ENCODE measurements at regions not wholly inside any gene's neighbourhood (a gene's known extent, or its start where the extent isn't known, plus 50 kb on each side); places are given as distances from the start of the nearest gene placed in this dataset.
A peak's percentile ranks its signal among the peaks of the same experiment; 100 is the strongest.

DNA sequence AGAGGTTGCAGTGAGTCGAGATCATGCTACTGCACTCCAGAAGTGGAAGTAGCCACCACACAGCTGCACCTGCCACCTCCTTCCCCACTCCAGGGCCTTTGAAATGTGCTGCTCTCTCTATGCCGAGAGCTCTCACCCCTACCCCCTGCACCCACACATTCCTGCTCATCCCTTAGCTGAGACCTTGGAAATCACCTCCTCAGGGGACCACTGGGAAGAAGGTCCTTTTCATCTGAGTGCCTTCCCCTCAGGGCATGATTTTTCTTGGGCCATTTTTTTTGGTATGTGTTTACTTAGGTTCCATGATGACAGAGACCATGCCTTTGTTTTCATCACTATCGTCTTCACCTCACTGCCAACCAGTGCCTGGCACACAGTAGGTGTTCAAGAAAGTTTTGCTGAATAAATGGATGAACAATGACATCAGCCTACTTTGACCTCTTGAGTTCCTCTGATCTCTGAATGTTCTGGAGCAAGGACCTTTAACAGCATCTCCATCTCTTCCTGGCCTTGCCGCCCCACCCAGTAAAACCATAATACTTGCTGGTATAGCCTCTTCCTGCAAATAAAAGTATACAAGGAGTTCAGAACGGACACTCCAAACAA lies 166.6 kb upstream of the KLF14 start:
- intact Hi-C loops (cut with micrococcal nuclease), result no loop called here
- Mint-ChIP-seq H3K27ac (peak overlapping the region; percentile 85), H3K36me3 (ENCODE audit: low read depth) (peaks cover 79% of the 10 kb centered on the region), H3K4me1 (peaks cover 76% of the 10 kb centered on the region), H3K9me3 (no peaks in the 10 kb centered on the region), H3K4me3 (no peak overlapping the region), H3K27me3 (no peaks in the 10 kb centered on the region)
- DNase-seq, result no peak

DNA sequence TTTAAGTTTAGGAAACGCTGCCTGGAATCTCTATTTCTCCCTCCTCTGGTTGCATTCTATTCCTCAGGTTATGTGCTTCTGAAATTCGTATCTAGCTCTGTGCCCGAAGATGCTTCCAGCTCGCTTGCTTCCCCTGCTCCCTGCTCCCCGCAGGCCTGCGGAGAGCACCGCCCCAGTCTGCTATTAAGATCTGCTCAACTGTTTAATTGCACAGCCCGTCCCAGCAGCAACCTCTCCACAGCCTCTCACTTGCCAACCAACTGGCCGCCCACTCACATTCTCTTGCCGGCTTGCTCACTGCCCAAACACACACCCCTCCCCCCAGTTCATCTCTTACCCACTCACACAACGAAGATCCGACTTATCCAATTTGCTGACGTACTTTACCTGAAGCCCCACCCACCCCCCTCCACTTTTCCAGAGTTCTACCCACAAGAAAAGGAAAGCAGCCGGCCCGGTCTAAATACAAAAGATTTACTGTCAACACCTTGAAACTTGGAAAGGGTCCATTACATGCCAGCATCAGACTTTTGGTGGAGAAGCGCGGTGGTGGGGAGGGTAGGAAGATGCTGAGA lies 167.3 kb upstream of the KLF14 start:
- intact Hi-C loops (cut with micrococcal nuclease), result no loop called here
- no peak for DNase-seq
- Mint-ChIP-seq H3K4me1 (peaks cover 76% of the 10 kb centered on the region), H3K27ac (peak overlapping the region; percentile 85), H3K36me3 (ENCODE audit: low read depth) (peaks cover 75% of the 10 kb centered on the region), H3K4me3 (no peak overlapping the region), H3K27me3 (no peaks in the 10 kb centered on the region), H3K9me3 (no peaks in the 10 kb centered on the region)

DNA sequence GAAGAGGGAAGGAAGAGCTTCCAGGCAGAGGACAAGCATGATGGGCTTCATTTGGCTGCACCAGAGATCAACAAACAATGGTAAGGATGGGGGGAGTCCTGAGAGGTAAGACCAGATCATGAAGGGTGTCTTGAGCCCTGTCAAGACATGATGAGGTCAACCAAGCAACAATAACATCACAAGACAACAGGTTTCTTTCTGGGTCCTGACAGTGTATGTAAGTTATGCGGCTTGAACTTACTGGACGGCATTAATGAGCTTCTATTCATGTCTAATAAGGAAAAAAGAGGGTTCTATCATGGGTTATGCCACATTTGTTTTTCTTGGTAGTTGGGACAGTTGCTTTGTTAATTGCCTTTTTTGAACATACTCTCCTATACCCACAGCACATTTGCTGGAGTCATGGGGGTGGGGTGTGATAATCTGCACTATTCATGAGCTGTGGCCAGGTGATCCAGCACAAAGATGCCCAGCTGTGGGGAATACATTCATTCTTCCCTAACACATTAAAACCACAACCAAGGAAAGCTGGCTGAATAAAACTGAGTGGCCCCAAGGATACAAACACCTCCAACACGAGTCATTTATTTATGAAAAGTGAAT lies 168.8 kb upstream of the KLF14 start:
- Mint-ChIP-seq H3K4me3 (no peak overlapping the region), H3K9me3 (no peaks in the 10 kb centered on the region), H3K36me3 (ENCODE audit: low read depth) (peaks cover 70% of the 10 kb centered on the region), H3K27ac (peak overlapping the region; percentile 85), H3K4me1 (peaks cover 71% of the 10 kb centered on the region), H3K27me3 (no peaks in the 10 kb centered on the region)
- DNase-seq, result no peak
- intact Hi-C loops (cut with micrococcal nuclease), result no loop called here

DNA sequence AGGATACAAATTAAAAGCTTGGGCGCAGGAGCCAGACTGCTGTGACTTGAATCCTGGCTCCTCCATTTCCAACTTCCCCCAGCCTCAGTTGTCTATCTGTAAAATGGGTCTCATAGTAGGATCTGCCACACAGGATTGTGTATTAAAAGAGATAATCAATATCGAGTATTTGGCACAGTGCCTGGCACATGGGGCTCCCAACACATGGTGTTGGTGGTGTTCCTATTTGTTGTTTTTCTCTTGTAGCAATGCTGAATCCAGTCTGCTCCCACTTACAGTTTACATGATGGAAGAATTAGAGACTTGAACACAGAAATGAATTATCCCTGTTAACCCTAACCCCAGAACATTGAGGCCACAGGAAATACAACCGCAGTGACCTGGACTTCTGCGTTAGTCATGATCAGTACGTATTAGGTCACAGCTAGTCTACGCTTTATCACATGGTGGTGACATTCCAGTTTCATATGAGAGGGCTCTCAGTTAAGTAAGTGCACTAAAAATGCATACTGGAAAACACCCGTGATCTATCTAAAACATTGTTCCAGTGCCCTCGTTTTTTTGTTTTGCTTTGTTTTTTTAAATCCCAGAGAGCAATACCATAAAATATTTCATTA lies 169.5 kb upstream of the KLF14 start:
- peaks cover 67% of the 10 kb centered on the region for H3K4me1 Mint-ChIP-seq
- peaks cover 67% of the 10 kb centered on the region for H3K36me3 Mint-ChIP-seq (ENCODE audit: low read depth)
- no peaks in the 10 kb centered on the region for H3K9me3 Mint-ChIP-seq
- peak overlapping the region; percentile 85 for H3K27ac Mint-ChIP-seq
- intact Hi-C loops (cut with micrococcal nuclease), result no loop called here
- no peaks in the 10 kb centered on the region for H3K27me3 Mint-ChIP-seq
- H3K4me3 Mint-ChIP-seq, result no peak overlapping the region
- no peak for DNase-seq

DNA sequence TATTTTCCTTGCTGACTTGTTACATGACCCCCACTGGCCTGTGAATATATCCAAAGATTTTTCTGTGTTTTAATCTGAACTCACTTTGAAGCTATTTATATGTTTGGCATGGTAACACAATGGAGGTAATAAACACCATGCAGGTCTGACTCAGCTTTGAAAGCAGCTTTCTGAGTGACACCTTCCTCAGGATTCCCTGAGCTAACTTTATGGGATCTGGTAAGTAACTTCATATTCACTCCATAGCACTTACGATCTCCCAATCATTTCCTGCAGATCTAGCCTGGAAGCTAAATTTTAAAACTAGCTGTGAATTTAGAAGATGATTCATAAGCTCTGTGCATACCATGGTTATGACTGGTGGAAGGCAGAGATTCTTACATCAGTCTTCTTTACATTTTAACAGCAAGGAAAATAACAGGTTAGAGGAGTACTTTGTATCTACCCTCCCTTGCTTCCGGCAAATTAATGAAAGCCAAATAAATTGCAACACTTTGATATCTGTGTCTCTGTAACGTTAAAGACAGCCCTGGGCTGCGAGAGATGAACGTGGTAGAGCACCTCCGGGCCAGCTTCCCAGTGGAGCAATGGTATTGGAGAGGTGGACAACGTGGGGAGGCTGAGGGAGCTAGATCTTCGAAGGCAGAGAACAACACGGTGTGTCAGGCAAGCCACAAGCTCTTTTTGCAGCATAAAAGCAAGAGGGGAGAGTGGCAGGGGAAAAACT lies 170.2 kb upstream of the KLF14 start:
- H3K4me1 Mint-ChIP-seq, result peaks cover 68% of the 10 kb centered on the region
- H3K27me3 Mint-ChIP-seq, result no peaks in the 10 kb centered on the region
- H3K4me3 Mint-ChIP-seq, result peak overlapping the region; percentile 37
- no peaks in the 10 kb centered on the region for H3K9me3 Mint-ChIP-seq
- DNase-seq, result no peak
- intact Hi-C loops (cut with micrococcal nuclease), result no loop called here
- peak overlapping the region; percentile 85 for H3K27ac Mint-ChIP-seq
- H3K36me3 Mint-ChIP-seq (ENCODE audit: low read depth), result peaks cover 71% of the 10 kb centered on the region

DNA sequence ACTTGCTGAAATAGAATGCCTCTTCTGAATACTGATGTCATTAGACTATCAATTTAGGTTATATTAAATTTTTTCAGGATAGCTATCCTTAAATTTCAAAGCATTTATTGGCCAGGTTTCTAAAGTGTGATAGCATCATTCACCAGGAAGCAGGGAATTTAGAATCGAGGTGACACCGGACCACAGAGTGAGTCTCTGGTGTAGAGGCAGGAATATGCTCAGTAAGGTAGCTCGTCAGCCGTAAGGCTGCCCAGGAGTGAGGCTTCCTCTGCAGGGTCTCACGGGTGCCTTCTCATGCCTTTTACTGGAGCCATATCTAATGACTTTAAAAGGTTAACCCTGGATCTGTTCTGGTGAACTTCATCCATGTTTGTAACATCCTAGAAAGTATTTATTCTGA lies 170.8 kb upstream of the KLF14 start:
- H3K36me3 Mint-ChIP-seq (ENCODE audit: low read depth), result peaks cover 71% of the 10 kb centered on the region
- intact Hi-C loops (cut with micrococcal nuclease), result no loop called here
- peak overlapping the region; percentile 85 for H3K27ac Mint-ChIP-seq
- H3K4me3 Mint-ChIP-seq, result no peak overlapping the region
- H3K9me3 Mint-ChIP-seq, result no peaks in the 10 kb centered on the region
- peaks cover 69% of the 10 kb centered on the region for H3K4me1 Mint-ChIP-seq
- no peaks in the 10 kb centered on the region for H3K27me3 Mint-ChIP-seq
- no peak for DNase-seq

DNA sequence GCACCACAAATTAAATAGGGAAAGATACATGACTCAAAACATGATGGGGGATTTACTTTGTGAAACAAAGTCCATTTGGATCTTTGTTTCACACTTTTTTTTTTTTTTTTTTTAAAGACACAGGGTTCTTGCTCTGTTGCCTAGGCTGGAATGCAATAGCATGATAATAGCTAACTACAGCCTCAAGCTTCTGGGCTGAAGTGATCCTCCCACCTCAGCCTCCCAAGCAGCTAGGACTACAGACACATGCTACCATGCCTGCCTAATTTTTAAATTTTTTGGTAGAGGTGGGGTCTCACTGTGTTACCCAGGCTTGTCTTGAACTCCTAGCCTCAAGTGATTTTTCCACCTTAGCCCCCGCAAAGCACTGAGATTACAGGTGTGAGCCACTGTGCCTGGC lies 172.6 kb upstream of the KLF14 start:
- H3K36me3 Mint-ChIP-seq (ENCODE audit: low read depth), result peaks cover 72% of the 10 kb centered on the region
- peaks cover 69% of the 10 kb centered on the region for H3K4me1 Mint-ChIP-seq
- intact Hi-C loops (cut with micrococcal nuclease), result no loop called here
- DNase-seq, result no peak
- no peaks in the 10 kb centered on the region for H3K27me3 Mint-ChIP-seq
- no peak overlapping the region for H3K27ac Mint-ChIP-seq
- peak overlapping the region; percentile 15 for H3K4me3 Mint-ChIP-seq
- H3K9me3 Mint-ChIP-seq, result no peaks in the 10 kb centered on the region

DNA sequence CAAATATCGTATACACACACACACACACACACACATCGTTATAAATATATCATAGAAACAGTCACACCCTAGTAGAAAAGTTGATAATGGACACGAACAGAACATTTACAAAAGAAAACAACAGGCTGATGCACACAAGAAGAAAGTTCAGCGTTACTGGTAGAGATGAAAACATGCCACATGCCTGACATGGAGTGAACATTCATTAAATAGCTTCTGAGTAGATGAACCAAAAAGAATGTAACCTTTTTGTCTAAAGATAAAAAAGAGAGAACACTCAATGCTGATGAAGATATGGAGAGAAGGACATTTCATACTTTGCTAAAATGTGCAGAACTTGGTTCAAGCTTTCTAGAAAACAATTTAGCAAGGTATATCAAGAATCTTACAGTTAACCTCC lies 173.4 kb upstream of the KLF14 start:
- Mint-ChIP-seq H3K27ac (peak overlapping the region; percentile 38), H3K27me3 (no peaks in the 10 kb centered on the region), H3K4me3 (peak overlapping the region; percentile 18), H3K36me3 (ENCODE audit: low read depth) (peaks cover 73% of the 10 kb centered on the region), H3K4me1 (peaks cover 68% of the 10 kb centered on the region), H3K9me3 (no peaks in the 10 kb centered on the region)
- no peak for DNase-seq
- intact Hi-C loops (cut with micrococcal nuclease), result no loop called here

DNA sequence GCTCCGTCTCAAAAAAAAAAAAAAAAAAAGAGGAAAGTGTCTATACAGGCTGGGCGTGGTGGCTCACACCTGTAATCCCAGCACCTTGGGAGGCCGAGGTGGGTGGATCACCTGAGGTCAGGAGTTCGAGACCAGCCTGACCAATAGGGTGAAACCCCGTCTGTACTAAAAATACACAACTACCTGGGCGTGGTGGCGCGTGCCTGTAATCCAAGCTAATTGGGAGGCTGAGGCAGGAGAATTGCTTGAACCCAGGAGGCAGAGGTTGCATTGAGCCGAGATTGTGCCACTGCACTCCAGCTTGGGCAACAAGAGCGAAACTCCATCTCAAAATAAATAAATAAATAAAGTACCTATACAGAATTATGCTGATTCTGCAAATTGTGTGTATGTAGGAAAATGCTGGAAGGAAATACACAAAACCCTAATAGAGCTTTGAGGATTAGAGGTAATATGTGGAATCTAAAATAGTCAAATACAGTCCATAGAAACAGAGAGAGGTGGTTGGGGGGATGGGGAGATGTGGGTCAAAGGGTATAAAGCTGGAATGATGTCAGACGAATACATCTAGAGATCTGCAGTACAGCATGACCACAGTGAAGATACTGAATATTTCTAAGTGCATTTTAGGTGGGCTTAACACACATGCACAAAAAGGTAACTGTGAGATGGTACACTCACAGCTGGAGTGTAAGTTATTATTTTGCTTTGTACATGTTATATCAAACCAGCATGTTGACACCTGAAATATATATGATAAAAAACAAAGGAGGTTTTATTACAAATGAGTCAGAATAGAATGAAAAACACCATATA lies 174.5 kb upstream of the KLF14 start:
- Mint-ChIP-seq H3K4me3 (peak overlapping the region; percentile 77), H3K27me3 (no peaks in the 10 kb centered on the region), H3K36me3 (ENCODE audit: low read depth) (peaks cover 68% of the 10 kb centered on the region), H3K9me3 (no peaks in the 10 kb centered on the region), H3K4me1 (peaks cover 68% of the 10 kb centered on the region), H3K27ac (peak overlapping the region; percentile 91)
- intact Hi-C loops (cut with micrococcal nuclease), result no loop called here
- DNase-seq, result no peak

DNA sequence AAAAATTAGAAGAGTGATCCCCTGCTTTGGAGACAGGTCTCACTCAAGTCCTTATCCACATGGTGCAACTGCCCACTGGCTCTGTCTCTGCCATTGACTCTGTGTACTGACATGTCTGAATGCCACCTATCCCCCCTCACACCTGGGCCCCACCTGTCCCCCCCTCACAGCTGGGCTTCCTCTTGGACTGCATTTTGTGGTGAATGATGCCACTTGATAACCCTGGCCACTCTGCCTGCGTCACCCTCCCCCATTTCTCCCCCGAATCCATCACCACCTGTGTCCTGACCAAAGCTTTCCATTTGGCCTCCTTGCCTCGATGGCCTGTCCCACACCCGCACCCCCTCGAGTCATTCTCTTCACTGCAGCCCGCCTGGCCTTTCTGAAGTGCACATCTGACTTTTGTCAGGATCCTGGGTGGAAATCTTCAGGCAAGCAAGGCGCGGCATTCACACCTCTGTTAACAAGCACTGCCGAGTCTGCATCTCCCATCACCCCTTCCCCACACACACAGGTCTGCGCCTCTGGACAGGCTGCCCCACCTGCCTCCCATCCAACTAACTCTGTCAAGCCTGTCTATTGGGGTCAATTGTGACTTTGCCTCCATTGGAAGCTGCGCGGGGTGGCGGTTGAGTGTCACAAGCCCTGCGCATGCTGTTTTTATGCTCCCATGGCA lies 175.3 kb upstream of the KLF14 start:
- H3K27ac Mint-ChIP-seq, result peak overlapping the region; percentile 91
- H3K4me1 Mint-ChIP-seq, result peaks cover 68% of the 10 kb centered on the region
- intact Hi-C loops (cut with micrococcal nuclease), result no loop called here
- H3K4me3 Mint-ChIP-seq, result peak overlapping the region; percentile 77
- H3K27me3 Mint-ChIP-seq, result no peaks in the 10 kb centered on the region
- peaks cover 66% of the 10 kb centered on the region for H3K36me3 Mint-ChIP-seq (ENCODE audit: low read depth)
- no peaks in the 10 kb centered on the region for H3K9me3 Mint-ChIP-seq
- no peak for DNase-seq

DNA sequence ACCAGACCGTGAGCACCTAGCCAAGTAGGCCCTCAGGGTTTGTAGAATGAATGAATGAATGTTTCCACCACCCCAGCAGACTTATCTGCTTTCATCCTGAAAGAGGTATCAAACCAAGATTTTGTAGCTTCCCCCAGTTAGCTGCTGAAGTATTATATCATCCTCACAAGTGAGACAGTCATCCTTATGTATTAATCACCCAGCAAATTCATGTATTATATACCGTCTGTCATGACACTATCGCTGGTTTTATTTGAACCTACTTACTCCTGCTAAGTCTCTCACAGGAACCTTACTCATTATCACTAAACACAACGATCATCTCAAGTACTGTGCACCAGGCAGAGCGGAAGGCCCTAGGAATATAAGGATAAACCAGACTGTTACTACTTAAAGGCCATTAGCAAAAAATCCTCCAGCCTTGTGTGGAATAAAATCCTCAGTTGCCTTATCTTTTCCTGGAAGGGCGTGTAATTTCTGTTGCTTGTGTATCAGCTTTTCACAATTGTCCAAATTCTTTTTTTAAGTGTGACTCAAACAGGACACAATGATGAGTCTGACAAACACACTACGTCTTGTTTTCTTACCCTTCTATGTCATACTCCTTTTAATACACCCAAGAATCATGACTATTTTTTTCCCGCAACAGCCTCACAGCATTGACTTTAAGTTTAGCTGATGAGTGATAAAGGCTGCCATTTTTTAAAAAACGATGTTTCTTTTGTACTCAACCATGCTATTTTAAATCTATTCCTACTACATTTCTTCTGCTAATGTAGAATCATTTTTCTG lies 176.1 kb upstream of the KLF14 start:
- no peaks in the 10 kb centered on the region for H3K9me3 Mint-ChIP-seq
- no peak for DNase-seq
- intact Hi-C loops (cut with micrococcal nuclease), result no loop called here
- H3K36me3 Mint-ChIP-seq (ENCODE audit: low read depth), result peaks cover 68% of the 10 kb centered on the region
- peak overlapping the region; percentile 77 for H3K4me3 Mint-ChIP-seq
- peaks cover 72% of the 10 kb centered on the region for H3K4me1 Mint-ChIP-seq
- H3K27me3 Mint-ChIP-seq, result no peaks in the 10 kb centered on the region
- H3K27ac Mint-ChIP-seq, result peak overlapping the region; percentile 91

Measured in activated CD4-positive, alpha-beta T cell treated with anti-CD3 and anti-CD28 coated beads, Interleukin-2, amount 10 ng/mL, durations not matched to agents 24 days and 14 days (primary cell).